GM18909 (cell line): ENCODE measurements at regions not wholly inside any gene's neighbourhood (a gene's known extent, or its start where the extent isn't known, plus 50 kb on each side); places are given as distances from the start of the nearest gene placed in this dataset.

ENCODE experiments used
- ATAC-seq: cut with Tn5 transposase; IDR thresholded peaks from one replicate; pipeline ENCODE4 v1.9.1; 2021; ENCODE audit warnings: mild to moderate bottlenecking; ENCODE audit not compliant: unreplicated experiment, poor library complexity

DNA sequence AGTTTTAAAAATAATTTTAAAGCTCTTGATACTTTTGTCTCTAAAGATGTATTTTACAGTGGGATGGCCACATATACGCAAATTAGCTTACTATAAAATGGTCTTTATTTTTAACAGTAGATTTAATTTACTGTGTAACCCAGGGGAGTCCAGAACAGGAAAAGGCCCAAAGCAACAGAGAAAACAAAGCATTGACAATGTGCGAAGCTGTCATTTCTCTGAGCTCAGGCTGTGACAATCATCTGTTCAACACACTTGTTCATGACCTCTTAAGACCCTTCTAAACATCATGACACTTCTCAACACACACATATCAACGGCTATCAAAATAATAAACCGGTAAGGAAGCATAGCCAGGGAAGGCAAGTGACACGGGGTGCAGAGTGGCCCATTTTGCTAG, 499.6 kb upstream of the MPDZ start:
- ATAC-seq: no peak

GRCh38 chr9:13778631-13779030, 499.1 kb upstream of the MPDZ start:
- ATAC-seq: no peak

DNA sequence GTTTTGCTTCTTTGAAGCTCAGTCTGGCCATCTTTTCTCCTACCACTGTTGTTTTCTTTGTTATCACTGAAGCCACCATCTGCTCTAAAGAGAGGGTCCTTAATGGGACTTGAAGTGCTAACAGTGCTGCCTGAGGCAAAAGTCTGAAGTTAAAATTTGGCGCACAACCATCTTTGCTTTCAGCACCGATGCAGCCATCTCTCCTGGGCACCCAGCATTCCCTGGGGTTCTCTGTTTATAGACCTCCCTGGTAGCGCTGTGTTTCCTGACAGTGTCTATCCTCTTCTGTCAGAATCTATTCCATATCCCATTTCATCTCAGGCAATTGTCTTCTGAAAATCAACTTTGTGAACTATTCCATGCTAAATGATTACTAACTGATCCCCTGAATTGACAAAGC, 491.5 kb upstream of the MPDZ start:
- ATAC-seq: no peak

DNA sequence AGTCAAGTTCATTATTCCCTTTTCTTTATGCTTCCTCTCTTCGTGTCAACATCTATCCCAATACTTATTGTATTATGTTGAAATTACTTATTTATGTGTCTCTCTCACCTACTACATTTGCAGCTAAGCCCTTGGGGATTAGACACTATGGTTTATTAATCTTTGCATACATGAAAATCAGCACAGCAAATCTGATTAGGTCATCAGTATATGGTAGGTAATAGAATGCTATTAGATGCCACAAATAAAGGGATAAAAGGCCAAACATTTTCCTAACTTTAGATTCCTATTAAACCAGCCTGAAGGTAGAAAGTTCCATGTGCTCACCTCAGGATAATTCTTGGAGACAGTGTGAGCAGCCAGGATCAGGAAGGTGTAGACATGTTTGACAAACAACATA, 490.1 kb upstream of the MPDZ start:
- no peak for ATAC-seq

GRCh38 chr9:13769006-13769405, 489.5 kb upstream of the MPDZ start:
- ATAC-seq: no peak

- no peak for ATAC-seq
Observed at GRCh38 chr9:13762209-13762608, 482.7 kb upstream of the MPDZ start.

- ATAC-seq: no peak
Observed at GRCh38 chr9:13759551-13759950, 480.1 kb upstream of the MPDZ start.

DNA sequence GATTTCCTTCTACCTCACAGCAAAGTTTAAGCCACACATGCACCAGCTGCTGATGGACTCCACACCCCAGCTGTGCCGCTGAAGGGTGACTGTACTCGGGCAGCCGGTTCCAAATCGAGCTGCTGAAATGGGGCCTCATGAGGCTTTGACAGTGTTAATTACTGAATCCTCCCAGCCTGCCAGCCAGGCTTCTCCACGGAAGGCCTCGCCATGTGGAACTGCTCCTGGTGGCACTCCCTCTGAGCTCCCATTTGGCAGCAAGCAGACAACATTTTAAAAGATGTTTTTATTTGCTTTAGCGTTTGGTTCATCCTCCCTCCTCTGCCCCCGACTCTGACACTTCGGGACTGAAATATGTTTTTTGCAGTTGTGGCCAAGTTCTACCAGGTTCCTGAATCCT, 479.4 kb upstream of the MPDZ start:
- no peak for ATAC-seq

DNA sequence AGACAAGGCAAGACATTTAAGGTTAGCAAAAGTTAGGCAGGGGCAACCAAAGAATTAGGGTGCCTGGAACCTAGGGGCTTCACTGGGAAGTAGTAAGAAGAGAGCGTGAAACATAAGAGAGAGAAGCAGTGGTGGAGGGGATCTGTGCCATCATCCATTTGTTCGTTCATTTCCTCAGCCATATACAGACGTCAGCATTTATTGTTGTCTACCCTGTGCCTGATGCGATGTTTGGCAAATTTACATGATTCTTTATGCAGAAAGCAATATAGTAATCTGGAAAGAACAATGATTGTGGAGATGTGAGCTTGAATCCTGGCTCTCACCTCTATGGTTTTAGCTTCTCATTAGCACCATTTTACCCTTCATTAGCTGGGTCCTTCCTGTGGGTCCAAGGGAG, 477.5 kb upstream of the MPDZ start:
- no peak for ATAC-seq

GRCh38 chr9:13755551-13755950, 476.1 kb upstream of the MPDZ start:
- ATAC-seq: no peak

GRCh38 chr9:13750639-13751038, 471.1 kb upstream of the MPDZ start:
- no peak for ATAC-seq

GRCh38 chr9:13750061-13750460, 470.6 kb upstream of the MPDZ start:
- no peak for ATAC-seq

DNA sequence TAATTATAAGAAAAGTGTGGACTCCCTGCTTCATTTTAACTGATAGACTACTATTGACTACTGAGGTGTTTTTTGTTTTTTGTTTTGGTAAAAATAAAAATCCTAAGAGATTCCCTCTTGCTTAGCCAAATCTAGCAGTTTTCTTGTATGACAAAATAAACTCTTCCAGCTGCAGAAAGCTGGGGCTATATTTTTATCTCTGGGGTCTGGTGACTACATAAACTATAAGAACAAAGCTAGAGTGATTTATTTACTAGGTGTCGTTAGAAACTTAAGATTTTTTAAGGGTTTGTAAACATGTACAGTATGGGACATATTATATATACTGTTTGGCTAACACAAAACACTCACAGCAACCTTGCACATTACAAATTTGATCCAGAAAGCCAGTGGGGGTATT, 467.4 kb upstream of the MPDZ start:
- ATAC-seq: no peak

- ATAC-seq: no peak
Observed at GRCh38 chr9:13744261-13744901, 464.9 kb upstream of the MPDZ start.

DNA sequence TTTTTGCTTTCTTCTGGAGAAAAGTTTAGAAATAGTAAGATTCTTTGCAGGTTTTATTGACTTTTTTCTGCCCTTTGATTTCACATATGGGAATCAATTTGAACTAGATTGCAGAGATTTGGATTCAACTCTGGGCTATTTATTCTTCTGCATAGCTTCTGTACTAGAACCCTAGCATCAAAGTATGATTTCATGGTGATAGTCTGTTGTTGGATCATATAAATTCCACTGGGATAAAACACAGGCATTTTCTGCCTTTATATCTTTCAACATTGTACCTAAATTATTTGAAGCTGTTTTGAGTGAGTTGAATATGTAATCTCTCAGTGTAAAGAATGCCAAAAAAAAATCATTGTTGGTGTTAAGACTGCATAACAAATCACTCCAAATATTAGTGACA, 458.4 kb upstream of the MPDZ start:
- no peak for ATAC-seq

- ATAC-seq: no peak
Observed at GRCh38 chr9:13735181-13735580, 455.7 kb upstream of the MPDZ start.

DNA sequence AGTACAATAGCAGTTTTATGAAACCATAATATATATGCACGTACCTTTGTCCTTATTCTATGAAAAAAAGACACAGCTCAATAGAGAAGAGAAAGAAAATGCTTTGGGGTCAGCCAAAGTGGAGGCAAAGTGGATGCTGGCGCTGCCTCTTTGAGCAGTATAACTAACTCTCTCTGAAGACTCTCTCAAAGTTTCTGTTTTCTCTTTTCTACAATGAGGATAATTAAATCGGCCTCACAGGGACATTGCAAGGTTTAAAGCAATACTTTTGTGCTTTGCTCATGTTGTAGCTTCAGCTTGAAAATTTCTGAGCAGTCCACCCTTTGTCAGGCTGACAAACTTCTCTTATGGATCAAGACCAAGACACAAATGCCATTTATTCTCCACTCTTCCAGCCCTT, 455.1 kb upstream of the MPDZ start:
- ATAC-seq: no peak

DNA sequence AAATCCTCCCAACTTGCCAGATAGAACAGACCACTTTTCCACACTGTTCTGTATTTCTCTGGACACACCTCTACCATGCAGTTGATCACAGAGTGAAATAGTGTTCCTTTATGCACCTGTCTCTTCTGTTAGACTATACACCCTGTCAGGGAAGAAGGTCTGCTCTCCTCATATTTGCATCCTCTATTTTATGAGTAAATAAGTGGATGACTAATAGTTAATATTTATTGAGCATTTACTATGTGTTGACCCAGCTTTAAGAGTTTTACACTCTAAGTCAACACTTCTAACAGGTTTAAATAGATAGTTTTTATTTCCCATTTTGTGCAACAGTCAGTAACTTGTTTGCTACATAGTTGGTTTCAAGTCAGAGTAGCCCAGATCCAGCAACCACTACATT, 452.8 kb upstream of the MPDZ start:
- ATAC-seq: no peak

DNA sequence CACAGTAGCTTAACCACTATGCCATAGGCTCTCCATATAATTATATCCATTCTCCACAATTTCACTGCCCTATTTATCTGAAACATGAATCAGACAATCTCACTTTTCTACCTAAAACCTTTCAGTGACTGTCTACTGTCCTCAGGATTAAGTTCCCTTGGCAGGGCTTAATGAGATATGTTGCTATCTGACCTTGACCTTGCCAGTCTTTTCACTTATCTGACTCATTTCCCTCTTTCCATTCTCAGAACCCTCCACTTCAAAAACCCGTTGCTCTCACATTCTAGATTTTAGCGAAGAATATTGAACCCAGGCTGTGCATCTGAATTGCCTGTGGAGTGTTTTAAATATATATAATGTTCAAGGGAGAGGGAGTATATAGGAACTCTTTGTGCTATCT, 452.1 kb upstream of the MPDZ start:
- ATAC-seq: no peak

DNA sequence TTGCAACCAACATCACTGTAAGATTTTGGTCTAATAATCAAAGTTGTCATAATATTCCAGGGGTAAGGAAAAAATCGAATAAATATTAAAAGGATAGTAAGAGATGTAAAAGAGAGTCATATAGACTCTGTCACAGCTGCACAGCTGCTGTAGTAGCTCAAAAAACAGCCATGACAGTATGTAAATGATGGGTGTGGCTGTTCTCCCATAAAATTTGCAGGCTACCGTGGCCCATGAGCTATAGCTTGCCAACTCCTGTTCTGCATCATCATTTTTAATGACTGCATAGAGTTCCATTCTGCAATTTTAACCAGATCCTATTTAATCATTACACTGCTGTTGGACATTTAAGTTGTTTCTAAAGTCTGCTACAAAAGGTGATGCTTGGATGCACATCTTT, 450.5 kb upstream of the MPDZ start:
- no peak for ATAC-seq

- ATAC-seq: no peak
Observed at GRCh38 chr9:13728917-13729811, 449.7 kb upstream of the MPDZ start.

GRCh38 chr9:13728131-13728530, 448.6 kb upstream of the MPDZ start:
- ATAC-seq: no peak
